HepG2 (cell line): ENCODE measurements at regions not wholly inside any gene's neighbourhood (a gene's known extent, or its start where the extent isn't known, plus 50 kb on each side); places are given as distances from the start of the nearest gene placed in this dataset.

ENCODE experiments used
- DNMT3B ChIP-seq: conservative IDR thresholded peaks from 2 replicates; pipeline ENCODE4 v1.6.1; 2016; ENCODE audit warnings: missing biosample characterization, control low read depth
- HNRNPH1 ChIP-seq: fragments of 200-400 bp; formaldehyde crosslinking; optimal IDR thresholded peaks from 2 replicates; pipeline ENCODE3; 2017; ENCODE audit warnings: mild to moderate bottlenecking, low read depth, low read length
- HOXD1 ChIP-seq: sonication (generic); formaldehyde crosslinking; IDR thresholded peaks from 2 replicates; pipeline ENCODE4 v1.5.0; 2020; ENCODE audit warnings: missing genetic modification reagents
- JUN ChIP-seq: sonication (generic); formaldehyde crosslinking; IDR thresholded peaks from 2 replicates; pipeline ENCODE4 v1.4.0; 2020; ENCODE audit warnings: mild to moderate bottlenecking, missing genetic modification reagents
- LRRFIP1 ChIP-seq: sonication (generic); formaldehyde crosslinking; conservative IDR thresholded peaks from 2 replicates; pipeline ENCODE4 v1.4.0; 2020; ENCODE audit warnings: missing genetic modification reagents
- PAXIP1 ChIP-seq: sonication (generic); formaldehyde crosslinking; conservative IDR thresholded peaks from 2 replicates; pipeline ENCODE4 v1.4.0; 2020; ENCODE audit warnings: mild to moderate bottlenecking, missing genetic modification reagents, moderate library complexity
- SNAI1 ChIP-seq: sonication (generic); formaldehyde crosslinking; IDR thresholded peaks from 2 replicates; pipeline ENCODE4 v1.5.0; 2020; ENCODE audit warnings: mild to moderate bottlenecking, missing genetic modification reagents, borderline replicate concordance
- THAP7 ChIP-seq: sonication (generic); formaldehyde crosslinking; IDR thresholded peaks from 2 replicates; pipeline ENCODE4 v1.8.1; 2023; ENCODE audit warnings: mild to moderate bottlenecking, missing genetic modification reagents
- ZBTB14 ChIP-seq: sonication (generic); formaldehyde crosslinking; IDR thresholded peaks from 2 replicates; pipeline ENCODE4 v1.4.0; 2020; ENCODE audit warnings: missing genetic modification reagents
- ZBTB44 ChIP-seq: sonication (generic); formaldehyde crosslinking; IDR thresholded peaks from 2 replicates; pipeline ENCODE4 v1.4.0; 2020; ENCODE audit warnings: missing genetic modification reagents
- ZFP36 ChIP-seq: fragments of 150-350 bp; IDR thresholded peaks from 2 replicates; pipeline ENCODE4 v1.6.1; 2018; ENCODE audit warnings: borderline replicate concordance, low read length, low read depth; ENCODE audit not compliant: partially characterized antibody
- ZNF350 ChIP-seq: sonication (generic); formaldehyde crosslinking; IDR thresholded peaks from 2 replicates; pipeline ENCODE4 v1.4.0; 2020; ENCODE audit warnings: mild to moderate bottlenecking, low read depth, missing genetic modification reagents, borderline replicate concordance
- ZNF790 ChIP-seq: sonication (generic); formaldehyde crosslinking; IDR thresholded peaks from 2 replicates; pipeline ENCODE4 v1.8.0; 2022; ENCODE audit warnings: missing genetic modification reagents, mild to moderate bottlenecking, borderline replicate concordance
- ZNF883 ChIP-seq: sonication (generic); formaldehyde crosslinking; IDR thresholded peaks from 2 replicates; pipeline ENCODE4 v1.5.1; 2020; ENCODE audit warnings: mild to moderate bottlenecking, missing genetic modification reagents; ENCODE audit errors: not compliant biosample characterization

GRCh38 chr9:94165592-94166235 is 81.5 kb downstream of the PTPDC1 start (continued):
- no peak for TF ChIP-seq THAP7 (CRISPR knock-in tag)
- TF ChIP-seq ZBTB14: no peak
- TF ChIP-seq ZNF790 (CRISPR knock-in tag): peak; percentile 63; the same call in 1 of the 2 replicates
- peak; percentile 35 for TF ChIP-seq ZNF883 (CRISPR knock-in tag)
- TF ChIP-seq ZFP36: no peak
- TF ChIP-seq DNMT3B: no peak
- TF ChIP-seq ZNF350: peak; percentile 87
- 0 out of 2 replicates have a peak, but pooled peaks have one; percentile 30 for TF ChIP-seq ZBTB44 (CRISPR knock-in tag)
- TF ChIP-seq HOXD1 (CRISPR knock-in tag): no peak
- no peak for TF ChIP-seq HNRNPH1
- no peak for TF ChIP-seq JUN
- TF ChIP-seq SNAI1 (CRISPR knock-in tag): no peak
- TF ChIP-seq PAXIP1 (CRISPR knock-in tag): peak; percentile 59
- TF ChIP-seq LRRFIP1 (CRISPR knock-in tag): no peak
